T-helper 17 cell (primary cell): ENCODE measurements at regions not wholly inside any gene's neighbourhood (a gene's known extent, or its start where the extent isn't known, plus 50 kb on each side); places are given as distances from the start of the nearest gene placed in this dataset.

Source experiments
- ATAC-seq: fragments of 150-1000 bp; cut with Tn5 transposase; 2 replicates; pipeline ENCODE4 v1.10.0; 2021; ENCODE audit warnings: mild to moderate bottlenecking, moderate library complexity
- DNase-seq, 3 donors: peaks; one replicate each; pipeline versions ENCODE4 v3.0.0 to v3.0.0-alpha.2; 2020 to 2021
- H3K9me3 ChIP-seq: one replicate; pipeline ENCODE4 v1.7.0; 2013; ENCODE audit warnings: low read length, mild to moderate bottlenecking; ENCODE audit not compliant: control insufficient read depth, poor library complexity, severe bottlenecking
- H3K27ac Mint-ChIP-seq: one replicate; pipeline ENCODE4 v1.8.0; 2022; ENCODE audit warnings: mild to moderate bottlenecking, moderate library complexity, mixed read lengths
- H3K27me3 Mint-ChIP-seq: one replicate; pipeline ENCODE4 v1.8.0; 2022; ENCODE audit warnings: mixed read lengths
- H3K36me3 Mint-ChIP-seq: one replicate; pipeline ENCODE4 v1.8.0; 2022; ENCODE audit warnings: low read depth, mixed read lengths
- H3K4me1 Mint-ChIP-seq: one replicate; pipeline ENCODE4 v1.8.0; 2022; ENCODE audit warnings: mild to moderate bottlenecking, mixed read lengths
- H3K4me3 Mint-ChIP-seq: one replicate; pipeline ENCODE4 v1.8.0; 2022; ENCODE audit warnings: mild to moderate bottlenecking, moderate library complexity, mixed read lengths

DNA sequence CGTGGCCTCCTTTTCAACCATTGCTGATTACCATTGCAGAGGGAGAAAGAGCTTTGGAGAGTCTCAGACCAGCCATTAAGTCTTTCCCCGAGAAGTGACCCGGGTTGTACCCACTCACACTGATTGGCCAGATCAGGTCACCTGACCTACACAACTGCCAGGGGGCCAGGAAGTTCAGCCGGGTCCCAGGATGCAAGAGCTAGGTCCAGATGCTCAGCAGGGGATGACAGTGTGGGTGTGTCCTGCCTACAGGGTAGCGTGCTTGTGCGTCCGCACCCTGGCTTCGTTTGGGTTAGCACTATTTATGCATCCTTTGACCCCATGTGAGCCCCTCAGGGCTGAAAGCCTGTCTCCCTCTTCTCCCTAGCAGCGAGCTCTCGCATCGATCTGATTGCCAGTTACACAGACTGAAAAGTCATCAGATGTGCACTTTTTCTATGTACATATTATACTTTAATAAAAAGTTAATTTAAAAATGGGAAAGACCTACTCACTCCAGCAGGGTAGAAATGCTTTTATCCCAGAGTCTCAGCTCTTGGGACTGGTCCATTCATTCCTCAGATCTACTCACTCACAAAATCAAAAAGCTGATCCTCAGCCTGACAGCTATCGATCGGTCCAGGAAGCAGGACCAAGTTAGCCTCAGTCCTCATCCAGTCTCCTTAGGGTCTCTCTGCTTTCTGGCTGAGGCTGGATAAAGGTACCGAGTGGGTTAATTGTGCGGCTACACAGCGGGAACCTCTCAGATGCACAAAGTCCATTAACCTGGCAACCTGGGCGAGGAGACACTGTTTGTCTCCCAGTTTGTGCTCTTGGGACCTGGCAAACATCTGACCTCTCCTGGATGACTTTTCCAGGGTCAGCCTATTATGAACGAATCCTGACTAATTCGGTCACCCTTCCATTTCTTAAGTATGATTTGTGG is 68.0 kb downstream of the SERPINA3 start:
- no peak overlapping the region for H3K27ac Mint-ChIP-seq
- no peaks in the 10 kb centered on the region for H3K9me3 ChIP-seq
- no peak overlapping the region for H3K4me3 Mint-ChIP-seq
- H3K27me3 Mint-ChIP-seq = peaks cover 41% of the 10 kb centered on the region
- H3K4me1 Mint-ChIP-seq = no peaks in the 10 kb centered on the region
- DNase-seq = no peak
- peaks cover 4% of the 10 kb centered on the region for H3K36me3 Mint-ChIP-seq
- ATAC-seq = no peak

GRCh38 chr14:94679106-94679810 is 67.1 kb downstream of the SERPINA3 start:
- H3K4me1 Mint-ChIP-seq = no peaks in the 10 kb centered on the region
- H3K36me3 Mint-ChIP-seq = peaks cover 4% of the 10 kb centered on the region
- ATAC-seq (no peak), DNase-seq (no peak)
- no peak overlapping the region for H3K4me3 Mint-ChIP-seq
- no peak overlapping the region for H3K27ac Mint-ChIP-seq
- no peaks in the 10 kb centered on the region for H3K9me3 ChIP-seq
- H3K27me3 Mint-ChIP-seq = peaks cover 41% of the 10 kb centered on the region

GRCh38 chr14:94677747-94678146 is 65.6 kb downstream of the SERPINA3 start:
- H3K27ac Mint-ChIP-seq = no peak overlapping the region
- H3K4me1 Mint-ChIP-seq = no peaks in the 10 kb centered on the region
- no peak for DNase-seq
- H3K36me3 Mint-ChIP-seq = peaks cover 4% of the 10 kb centered on the region
- peaks cover 41% of the 10 kb centered on the region for H3K27me3 Mint-ChIP-seq
- no peak for ATAC-seq
- no peaks in the 10 kb centered on the region for H3K9me3 ChIP-seq
- H3K4me3 Mint-ChIP-seq = no peak overlapping the region

DNA sequence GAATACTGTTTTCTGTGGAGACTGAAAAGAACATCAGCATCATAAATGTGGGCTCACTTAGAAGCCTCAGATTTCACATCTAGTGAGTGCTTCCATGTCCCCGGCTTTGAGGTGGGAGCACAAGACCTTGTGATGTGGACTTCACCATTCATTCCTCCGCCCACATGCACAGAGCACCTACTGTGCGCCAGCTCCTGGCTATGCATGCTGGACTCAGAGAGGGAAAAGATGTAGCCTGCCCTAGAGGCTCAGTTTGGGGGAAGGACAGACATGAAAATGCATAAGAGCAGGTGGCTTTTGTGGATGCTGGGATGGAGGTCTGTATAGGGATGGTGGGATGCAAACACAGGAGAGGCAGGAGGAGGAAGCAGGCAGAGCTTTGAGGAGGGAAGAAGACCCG is 65.0 kb downstream of the SERPINA3 start:
- Mint-ChIP-seq H3K27me3 (peaks cover 43% of the 10 kb centered on the region), H3K36me3 (peaks cover 4% of the 10 kb centered on the region), H3K27ac (no peak overlapping the region), H3K4me3 (no peak overlapping the region), H3K4me1 (no peaks in the 10 kb centered on the region)
- ATAC-seq (no peak), DNase-seq (no peak)
- H3K9me3 ChIP-seq = no peaks in the 10 kb centered on the region

- Mint-ChIP-seq H3K4me1 (no peaks in the 10 kb centered on the region), H3K4me3 (no peak overlapping the region), H3K36me3 (peaks cover 4% of the 10 kb centered on the region), H3K27me3 (peaks cover 49% of the 10 kb centered on the region), H3K27ac (no peak overlapping the region)
- no peak for ATAC-seq
- no peak for DNase-seq
- H3K9me3 ChIP-seq = no peaks in the 10 kb centered on the region
Observed at GRCh38 chr14:94676495-94677185, 64.4 kb downstream of the SERPINA3 start.

DNA sequence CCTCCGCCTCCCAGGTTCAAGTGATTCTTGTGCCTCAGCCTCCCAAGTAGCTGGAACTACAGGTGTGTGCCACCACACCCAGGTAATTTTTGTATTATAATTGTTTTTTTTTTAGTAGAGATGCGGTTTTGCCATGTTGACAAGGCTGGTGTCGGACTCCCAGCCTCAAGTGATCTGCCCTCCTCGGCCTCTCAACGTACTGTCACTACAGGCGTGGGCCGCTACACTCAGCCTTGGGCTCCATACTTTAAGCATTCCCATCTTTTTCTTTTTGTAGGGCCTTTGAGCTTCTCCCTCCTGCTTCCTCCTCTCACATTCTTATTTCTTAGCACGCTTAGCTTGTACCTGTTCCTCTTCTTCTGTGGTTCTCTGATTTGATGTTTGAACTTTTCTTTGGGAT is 62.8 kb downstream of the SERPINA3 start:
- H3K9me3 ChIP-seq = no peaks in the 10 kb centered on the region
- DNase-seq = no peak
- Mint-ChIP-seq H3K27me3 (peaks cover 58% of the 10 kb centered on the region), H3K36me3 (peaks cover 4% of the 10 kb centered on the region), H3K4me1 (no peaks in the 10 kb centered on the region), H3K4me3 (no peak overlapping the region), H3K27ac (no peak overlapping the region)
- no peak for ATAC-seq

- Mint-ChIP-seq H3K27ac (no peak overlapping the region), H3K27me3 (peaks cover 55% of the 10 kb centered on the region), H3K4me1 (no peaks in the 10 kb centered on the region), H3K4me3 (no peak overlapping the region), H3K36me3 (peaks cover 2% of the 10 kb centered on the region)
- DNase-seq (no peak), ATAC-seq (no peak)
- no peaks in the 10 kb centered on the region for H3K9me3 ChIP-seq
Observed at GRCh38 chr14:94673781-94674231, 61.6 kb downstream of the SERPINA3 start.
